ENCODE measurements at regions not wholly inside any gene's neighbourhood (a gene's known extent, or its start where the extent isn't known, plus 50 kb on each side); places are given as distances from the start of the nearest gene placed in this dataset.
A peak's percentile ranks its signal among the peaks of the same experiment; 100 is the strongest.

- no peaks in the 10 kb centered on the region for H3K36me3 ChIP-seq
- no peak overlapping the region for H3K4me3 ChIP-seq
- H3K27me3 ChIP-seq: peaks cover 0 to 34% (median 0%) of the 10 kb centered on the region in 4 donors
- no peaks in the 10 kb centered on the region for H3K9me3 ChIP-seq
- no peaks in the 10 kb centered on the region for H3K4me1 ChIP-seq
- TF ChIP-seq EP300 (IDR thresholded peaks at IDR 0.05): no peak
- TF ChIP-seq POLR2A (IDR thresholded peaks at IDR 0.05; ENCODE audit: low read depth): no peak
- no peak for TF ChIP-seq POLR2AphosphoS5 (IDR thresholded peaks at IDR 0.05)
- TF ChIP-seq CTCF (IDR thresholded peaks at IDR 0.05): no peak
- intact Hi-C loops (cut with DNase I): no loop called here
- peak; percentile 90 for DNase-seq (ENCODE audit: extremely low spot score)
- WGBS: 93% methylated on average over 3 of the region's 3 CpGs
- H3K27ac ChIP-seq (replicated peaks in 1 of 4): no peak overlapping the region
These were observed 159.5 kb downstream of the RRAGC start for GRCh38 chr1:38700077-38700470.

- intact Hi-C loops (cut with DNase I): no loop called here
- peaks cover 0 to 34% (median 0%) of the 10 kb centered on the region in 4 donors for H3K27me3 ChIP-seq
- WGBS: 78% methylated on average over 6 of the region's 7 CpGs
- TF ChIP-seq POLR2AphosphoS5 (IDR thresholded peaks at IDR 0.05) (no peak), CTCF (IDR thresholded peaks at IDR 0.05) (no peak), EP300 (IDR thresholded peaks at IDR 0.05) (no peak), POLR2A (IDR thresholded peaks at IDR 0.05; ENCODE audit: low read depth) (no peak)
- H3K36me3 ChIP-seq: no peaks in the 10 kb centered on the region
- no peak overlapping the region for H3K4me3 ChIP-seq
- no peaks in the 10 kb centered on the region for H3K4me1 ChIP-seq
- peaks cover 0 to 2% (median 0%) of the 10 kb centered on the region in 4 donors for H3K9me3 ChIP-seq
- peak; percentile 68 for DNase-seq (ENCODE audit: extremely low spot score)
- H3K27ac ChIP-seq (replicated peaks in 1 of 4): no peak overlapping the region
These were observed 160.1 kb downstream of the RRAGC start for GRCh38 chr1:38699330-38700076.

GRCh38 chr1:38697387-38697786 lies 162.2 kb downstream of the RRAGC start:
- no peak for TF ChIP-seq EP300 (IDR thresholded peaks at IDR 0.05)
- TF ChIP-seq CTCF (IDR thresholded peaks at IDR 0.05): no peak
- TF ChIP-seq POLR2A (IDR thresholded peaks at IDR 0.05; ENCODE audit: low read depth): no peak
- TF ChIP-seq POLR2AphosphoS5 (IDR thresholded peaks at IDR 0.05): no peak
- H3K36me3 ChIP-seq: no peaks in the 10 kb centered on the region

GRCh38 chr1:38696371-38696770 lies 163.2 kb downstream of the RRAGC start:
- H3K4me1 ChIP-seq: no peaks in the 10 kb centered on the region
- intact Hi-C loops (cut with DNase I): no loop called here

More at GRCh38 chr1:38697387-38697786, 162.2 kb downstream of the RRAGC start:
- 73% methylated on average over 1 of the region's 1 CpG for WGBS
- no peaks in the 10 kb centered on the region for H3K4me1 ChIP-seq
- peak; percentile 31 for DNase-seq (ENCODE audit: extremely low spot score)
- H3K27ac ChIP-seq (replicated peaks in 1 of 4): no peak overlapping the region
- H3K9me3 ChIP-seq: peaks cover 0 to 4% (median 0%) of the 10 kb centered on the region in 4 donors
- intact Hi-C loops (cut with DNase I): no loop called here
- peaks cover 0 to 18% (median 0%) of the 10 kb centered on the region in 4 donors for H3K27me3 ChIP-seq
- no peak overlapping the region for H3K4me3 ChIP-seq

More at GRCh38 chr1:38696371-38696770, 163.2 kb downstream of the RRAGC start:
- TF ChIP-seq CTCF (IDR thresholded peaks at IDR 0.05): no peak
- TF ChIP-seq POLR2A (IDR thresholded peaks at IDR 0.05; ENCODE audit: low read depth): no peak
- TF ChIP-seq POLR2AphosphoS5 (IDR thresholded peaks at IDR 0.05): no peak
- TF ChIP-seq EP300 (IDR thresholded peaks at IDR 0.05): no peak
- Histone ChIP-seq H3K4me3 (no peak overlapping the region), H3K9me3 (peaks cover 0 to 4% (median 0%) of the 10 kb centered on the region in 4 donors), H3K27ac (replicated peaks in 1 of 4) (no peak overlapping the region), H3K36me3 (no peaks in the 10 kb centered on the region), H3K27me3 (peaks cover 0 to 8% (median 0%) of the 10 kb centered on the region in 4 donors)
- DNase-seq (ENCODE audit: extremely low spot score): peak; percentile 55
- WGBS: 89% methylated on average over 2 of the region's 2 CpGs
